ENCODE measurements at regions not wholly inside any gene's neighbourhood (a gene's known extent, or its start where the extent isn't known, plus 50 kb on each side); places are given as distances from the start of the nearest gene placed in this dataset.
A peak's percentile ranks its signal among the peaks of the same experiment; 100 is the strongest.

- H3K27me3 ChIP-seq, result no peaks in the 10 kb centered on the region
- no peak for DNase-seq
- H3K36me3 ChIP-seq, result no peaks in the 10 kb centered on the region
- H3K4me1 ChIP-seq, result no peaks in the 10 kb centered on the region
- TF ChIP-seq CTCF (IDR thresholded peaks at IDR 0.05; ENCODE audit: low read depth, low read length), result no peak
- no peak overlapping the region for H3K4me3 ChIP-seq (ENCODE audit: low read depth, low read length)
- no peaks in the 10 kb centered on the region for H3K9me3 ChIP-seq
Observed at GRCh38 chr6:76684875-76685274, 612.4 kb upstream of the IMPG1 start.

GRCh38 chr6:76683985-76684384 is 611.5 kb upstream of the IMPG1 start:
- no peak for DNase-seq
- Histone ChIP-seq H3K36me3 (no peaks in the 10 kb centered on the region), H3K4me3 (ENCODE audit: low read depth, low read length) (no peak overlapping the region), H3K4me1 (no peaks in the 10 kb centered on the region), H3K27me3 (no peaks in the 10 kb centered on the region), H3K9me3 (no peaks in the 10 kb centered on the region)
- no peak for TF ChIP-seq CTCF (IDR thresholded peaks at IDR 0.05; ENCODE audit: low read depth, low read length)

GRCh38 chr6:76682842-76683241 is 610.4 kb upstream of the IMPG1 start:
- Histone ChIP-seq H3K4me3 (ENCODE audit: low read depth, low read length) (no peak overlapping the region), H3K4me1 (no peaks in the 10 kb centered on the region), H3K27me3 (no peaks in the 10 kb centered on the region), H3K36me3 (no peaks in the 10 kb centered on the region), H3K9me3 (no peaks in the 10 kb centered on the region)
- no peak for DNase-seq
- TF ChIP-seq CTCF (IDR thresholded peaks at IDR 0.05; ENCODE audit: low read depth, low read length), result peak; percentile 29; the same call in 1 of the 2 replicates

- TF ChIP-seq CTCF (IDR thresholded peaks at IDR 0.05; ENCODE audit: low read depth, low read length), result no peak
- DNase-seq, result no peak
- H3K4me3 ChIP-seq (ENCODE audit: low read depth, low read length), result no peak overlapping the region
- no peaks in the 10 kb centered on the region for H3K36me3 ChIP-seq
- H3K27me3 ChIP-seq, result no peaks in the 10 kb centered on the region
- H3K4me1 ChIP-seq, result no peaks in the 10 kb centered on the region
- no peaks in the 10 kb centered on the region for H3K9me3 ChIP-seq
Observed at GRCh38 chr6:76681781-76682180, 609.3 kb upstream of the IMPG1 start.

- H3K9me3 ChIP-seq, result no peaks in the 10 kb centered on the region
- H3K4me1 ChIP-seq, result no peaks in the 10 kb centered on the region
- no peak for DNase-seq
- no peak for TF ChIP-seq CTCF (IDR thresholded peaks at IDR 0.05; ENCODE audit: low read depth, low read length)
- no peaks in the 10 kb centered on the region for H3K27me3 ChIP-seq
- no peaks in the 10 kb centered on the region for H3K36me3 ChIP-seq
- H3K4me3 ChIP-seq (ENCODE audit: low read depth, low read length), result no peak overlapping the region
Observed at GRCh38 chr6:76677017-76677416, 604.6 kb upstream of the IMPG1 start.

GRCh38 chr6:76671751-76672150 is 599.3 kb upstream of the IMPG1 start:
- no peak for TF ChIP-seq CTCF (IDR thresholded peaks at IDR 0.05; ENCODE audit: low read depth, low read length)
- DNase-seq, result no peak
- Histone ChIP-seq H3K9me3 (no peaks in the 10 kb centered on the region), H3K27me3 (no peaks in the 10 kb centered on the region), H3K4me1 (no peaks in the 10 kb centered on the region), H3K36me3 (no peaks in the 10 kb centered on the region), H3K4me3 (ENCODE audit: low read depth, low read length) (no peak overlapping the region)

All from BE2C (cell line).